ENCODE measurements at regions not wholly inside any gene's neighbourhood (a gene's known extent, or its start where the extent isn't known, plus 50 kb on each side); places are given as distances from the start of the nearest gene placed in this dataset.

DNA sequence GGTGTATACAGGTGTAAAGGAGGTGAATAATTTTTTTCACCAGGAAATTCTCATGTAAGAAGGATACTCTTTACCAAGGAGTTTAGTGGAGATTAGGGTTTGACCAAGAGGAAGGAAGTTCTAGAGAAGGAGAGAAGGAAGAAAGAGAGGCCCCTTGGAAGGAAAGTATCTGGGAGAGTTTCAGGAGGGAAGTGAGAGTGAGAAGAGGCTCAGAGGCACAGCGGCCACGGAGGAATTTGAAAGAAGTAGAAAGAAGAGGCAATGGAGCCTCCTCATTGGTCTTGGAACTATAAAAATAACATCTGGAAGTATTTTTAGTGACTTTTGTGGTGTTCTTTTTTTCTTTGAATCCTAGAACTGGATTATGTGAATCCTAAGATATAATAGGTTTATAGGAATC is 50.8 kb upstream of the MCUR1 start:
- TF ChIP-seq, protein P1, sequence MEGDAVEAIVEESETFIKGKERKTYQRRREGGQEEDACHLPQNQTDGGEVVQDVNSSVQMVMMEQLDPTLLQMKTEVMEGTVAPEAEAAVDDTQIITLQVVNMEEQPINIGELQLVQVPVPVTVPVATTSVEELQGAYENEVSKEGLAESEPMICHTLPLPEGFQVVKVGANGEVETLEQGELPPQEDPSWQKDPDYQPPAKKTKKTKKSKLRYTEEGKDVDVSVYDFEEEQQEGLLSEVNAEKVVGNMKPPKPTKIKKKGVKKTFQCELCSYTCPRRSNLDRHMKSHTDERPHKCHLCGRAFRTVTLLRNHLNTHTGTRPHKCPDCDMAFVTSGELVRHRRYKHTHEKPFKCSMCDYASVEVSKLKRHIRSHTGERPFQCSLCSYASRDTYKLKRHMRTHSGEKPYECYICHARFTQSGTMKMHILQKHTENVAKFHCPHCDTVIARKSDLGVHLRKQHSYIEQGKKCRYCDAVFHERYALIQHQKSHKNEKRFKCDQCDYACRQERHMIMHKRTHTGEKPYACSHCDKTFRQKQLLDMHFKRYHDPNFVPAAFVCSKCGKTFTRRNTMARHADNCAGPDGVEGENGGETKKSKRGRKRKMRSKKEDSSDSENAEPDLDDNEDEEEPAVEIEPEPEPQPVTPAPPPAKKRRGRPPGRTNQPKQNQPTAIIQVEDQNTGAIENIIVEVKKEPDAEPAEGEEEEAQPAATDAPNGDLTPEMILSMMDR (IDR thresholded peaks at IDR 0.05): no peak
- TF ChIP-seq POLR2AphosphoS5 (IDR thresholded peaks at IDR 0.05) (no peak), POLR2A (IDR thresholded peaks at IDR 0.05) (no peak)

All from gastroesophageal sphincter (tissue), 3 donors.